CD14-positive monocyte (primary cell): ENCODE measurements at regions not wholly inside any gene's neighbourhood (a gene's known extent, or its start where the extent isn't known, plus 50 kb on each side); places are given as distances from the start of the nearest gene placed in this dataset.

Experiments used
- DNase-seq, 3 donors: peaks; one replicate each; pipeline ENCODE4 v3.0.0-alpha.2; 2011 to 2022
- H2AFZ ChIP-seq: 2 replicates; pipeline ENCODE4 v1.6.0; 2012; ENCODE audit warnings: mild to moderate bottlenecking, low read depth, low read length, inconsistent platforms; ENCODE audit not compliant: insufficient read depth, poor library complexity, severe bottlenecking
- H3K27ac ChIP-seq, 2 donors: 1 replicate in 1 of 2; 2 replicates in 1 of 2; pipeline ENCODE4 v1.5.1; 2012 to 2013; ENCODE audit warnings: low read length in 2 of 2, control low read depth in 1 of 2, inconsistent platforms in 1 of 2, low read depth in 1 of 2, mild to moderate bottlenecking in 1 of 2
- H3K27me3 ChIP-seq, 2 donors: one replicate each; pipeline versions ENCODE4 v1.6.0 to v1.6.1; 2011 to 2013; ENCODE audit warnings: low read length in 2 of 2; ENCODE audit not compliant: control insufficient read depth in 2 of 2, insufficient read depth in 2 of 2
- H3K36me3 ChIP-seq, 2 donors: replicated peaks in 1 of 2; 1 replicate in 1 of 2; 2 replicates in 1 of 2; pipeline versions ENCODE4 v1.5.1 to v1.6.1; 2012 to 2013; ENCODE audit warnings: low read length in 2 of 2, control low read depth in 1 of 2, inconsistent platforms in 1 of 2, mild to moderate bottlenecking in 1 of 2; ENCODE audit not compliant: insufficient read depth in 2 of 2, control insufficient read depth in 1 of 2
- H3K4me1 ChIP-seq, 2 donors: 1 replicate in 1 of 2; 2 replicates in 1 of 2; pipeline versions ENCODE4 v1.5.1 to v1.6.1; 2012 to 2013; ENCODE audit warnings: low read length in 2 of 2, control low read depth in 1 of 2, inconsistent platforms in 1 of 2, mild to moderate bottlenecking in 1 of 2, moderate library complexity in 1 of 2; ENCODE audit not compliant: insufficient read depth in 2 of 2, control insufficient read depth in 1 of 2
- H3K4me2 ChIP-seq: replicated peaks from 2 replicates; pipeline ENCODE3; 2012; ENCODE audit warnings: low read length, moderate library complexity, mild to moderate bottlenecking; ENCODE audit not compliant: poor library complexity, severe bottlenecking; ENCODE audit errors: extremely low read depth
- H3K4me3 ChIP-seq, 3 experiments: fragments of 200-600 bp in 1 of 3; sonication (generic) in 1 of 3; replicated peaks in 1 of 3; 1 replicate in 2 of 3; 2 replicates in 1 of 3; pipeline ENCODE4 v1.5.1; 2011 to 2013; ENCODE audit warnings: low read length in 3 of 3, mild to moderate bottlenecking in 3 of 3, control low read depth in 2 of 3, low read depth in 2 of 3, inconsistent platforms in 1 of 3, moderate library complexity in 1 of 3
- H3K79me2 ChIP-seq: 2 replicates; pipeline ENCODE4 v1.6.0; 2012; ENCODE audit warnings: mild to moderate bottlenecking, control low read depth, inconsistent platforms, low read length, moderate library complexity; ENCODE audit not compliant: insufficient read depth
- H3K9ac ChIP-seq: 2 replicates; pipeline ENCODE4 v1.6.0; 2017; ENCODE audit warnings: low read length, mild to moderate bottlenecking; ENCODE audit not compliant: insufficient read depth, poor library complexity, severe bottlenecking
- H3K9me3 ChIP-seq, 2 donors: replicated peaks in 1 of 2; 1 replicate in 1 of 2; 2 replicates in 1 of 2; pipeline versions ENCODE4 v1.5.1 to v1.6.1; 2012 to 2013; ENCODE audit warnings: low read length in 2 of 2, control low read depth in 1 of 2; ENCODE audit not compliant: control insufficient read depth in 1 of 2, insufficient read depth in 1 of 2
- H4K20me1 ChIP-seq: 2 replicates; pipeline ENCODE4 v1.6.0; 2012; ENCODE audit warnings: mild to moderate bottlenecking, low read length, control low read depth, moderate library complexity; ENCODE audit not compliant: insufficient read depth
- H3K27ac Mint-ChIP-seq, 7 donors: one replicate each; pipeline ENCODE4 v1.8.0; 2020; ENCODE audit warnings: mild to moderate bottlenecking in 7 of 7, mixed read lengths in 7 of 7, moderate library complexity in 6 of 7, inconsistent platforms in 2 of 7
- H3K27me3 Mint-ChIP-seq, 3 donors: one replicate each; pipeline ENCODE4 v1.8.0; 2021 to 2022; ENCODE audit warnings: low read depth in 3 of 3, mild to moderate bottlenecking in 3 of 3, mixed read lengths in 3 of 3, moderate library complexity in 3 of 3, inconsistent platforms in 1 of 3
- H3K36me3 Mint-ChIP-seq, 2 donors: one replicate each; pipeline ENCODE4 v1.8.0; 2020; ENCODE audit warnings: mixed read lengths in 2 of 2, inconsistent platforms in 1 of 2, mild to moderate bottlenecking in 1 of 2
- H3K4me1 Mint-ChIP-seq: one replicate; pipeline ENCODE4 v1.8.0; 2020; ENCODE audit warnings: mild to moderate bottlenecking, mixed read lengths
- H3K4me3 Mint-ChIP-seq, 2 donors: one replicate each; pipeline ENCODE4 v1.8.0; 2020; ENCODE audit warnings: mild to moderate bottlenecking in 2 of 2, mixed read lengths in 2 of 2, moderate library complexity in 1 of 2
- H3K9me3 Mint-ChIP-seq, 7 donors: one replicate each; pipeline ENCODE4 v1.8.0; 2020 to 2022; ENCODE audit warnings: mixed read lengths in 7 of 7, mild to moderate bottlenecking in 6 of 7, moderate library complexity in 6 of 7, inconsistent platforms in 2 of 7
- WGBS: methylation state at CpG from one replicate; pipeline ENCODE4 v1.1.5; 2013; ENCODE audit warnings: missing lambda C conversion rate; ENCODE audit not compliant: insufficient coverage; 5-methylcytosine and 5-hydroxymethylcytosine counted together
- intact Hi-C, 2 donors: fragments of 100-400 bp; cut with micrococcal nuclease; formaldehyde crosslinking; loops; one replicate each; pipeline versions ENCODE4 v1.15.0 to v1.15.1; 2023
- TF ChIP-seq, protein P1 (sequence below): fragments of 200-600 bp; IDR thresholded peaks from one replicate; pipeline ENCODE4 v1.8.0; 2022; ENCODE audit warnings: antibody characterized with exemption, mild to moderate bottlenecking

GRCh38 chr12:132413931-132414588 is 75.9 kb upstream of the FBRSL1 start:
- Histone ChIP-seq H3K4me2 (no peak overlapping the region), H3K4me1 (peaks cover 6 to 10% of the 10 kb centered on the region in 2 donors), H3K27me3 (peaks cover 0 to 6% of the 10 kb centered on the region in 2 donors), H3K4me3 (no peak overlapping the region), H3K9me3 (no peaks in the 10 kb centered on the region), H3K9ac (no peak overlapping the region), H2AFZ (no peak overlapping the region), H3K27ac (no peak overlapping the region), H3K79me2 (no peaks in the 10 kb centered on the region), H3K36me3 (no peaks in the 10 kb centered on the region), H4K20me1 (no peaks in the 10 kb centered on the region)
- DNase-seq: no peak
- Mint-ChIP-seq H3K27me3 (peaks cover 3 to 20% (median 6%) of the 10 kb centered on the region in 3 donors), H3K4me1 (no peaks in the 10 kb centered on the region), H3K9me3 (peaks cover 0 to 2% (median 0%) of the 10 kb centered on the region in 7 donors), H3K4me3 (no peak overlapping the region), H3K27ac (no peak overlapping the region), H3K36me3 (no peaks in the 10 kb centered on the region)
- 42% methylated on average over 27 of the region's 36 CpGs for WGBS
- intact Hi-C loops: no loop called here
- TF ChIP-seq, protein P1, sequence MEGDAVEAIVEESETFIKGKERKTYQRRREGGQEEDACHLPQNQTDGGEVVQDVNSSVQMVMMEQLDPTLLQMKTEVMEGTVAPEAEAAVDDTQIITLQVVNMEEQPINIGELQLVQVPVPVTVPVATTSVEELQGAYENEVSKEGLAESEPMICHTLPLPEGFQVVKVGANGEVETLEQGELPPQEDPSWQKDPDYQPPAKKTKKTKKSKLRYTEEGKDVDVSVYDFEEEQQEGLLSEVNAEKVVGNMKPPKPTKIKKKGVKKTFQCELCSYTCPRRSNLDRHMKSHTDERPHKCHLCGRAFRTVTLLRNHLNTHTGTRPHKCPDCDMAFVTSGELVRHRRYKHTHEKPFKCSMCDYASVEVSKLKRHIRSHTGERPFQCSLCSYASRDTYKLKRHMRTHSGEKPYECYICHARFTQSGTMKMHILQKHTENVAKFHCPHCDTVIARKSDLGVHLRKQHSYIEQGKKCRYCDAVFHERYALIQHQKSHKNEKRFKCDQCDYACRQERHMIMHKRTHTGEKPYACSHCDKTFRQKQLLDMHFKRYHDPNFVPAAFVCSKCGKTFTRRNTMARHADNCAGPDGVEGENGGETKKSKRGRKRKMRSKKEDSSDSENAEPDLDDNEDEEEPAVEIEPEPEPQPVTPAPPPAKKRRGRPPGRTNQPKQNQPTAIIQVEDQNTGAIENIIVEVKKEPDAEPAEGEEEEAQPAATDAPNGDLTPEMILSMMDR: no peak

GRCh38 chr12:132411457-132411856 is 78.5 kb upstream of the FBRSL1 start:
- peaks cover 0 to 3% (median 0%) of the 10 kb centered on the region in 7 donors for H3K9me3 Mint-ChIP-seq
- peaks cover 0 to 10% (median 4%) of the 10 kb centered on the region in 3 donors for H3K27me3 Mint-ChIP-seq
- H3K4me1 Mint-ChIP-seq: no peaks in the 10 kb centered on the region
- no peaks in the 10 kb centered on the region for H3K9me3 ChIP-seq
- no peaks in the 10 kb centered on the region for H3K36me3 Mint-ChIP-seq
- DNase-seq: no peak
- 86% methylated on average over 1 of the region's 7 CpGs for WGBS
- H4K20me1 ChIP-seq: no peaks in the 10 kb centered on the region
- peaks cover 6 to 10% of the 10 kb centered on the region in 2 donors for H3K4me1 ChIP-seq
- no peaks in the 10 kb centered on the region for H3K36me3 ChIP-seq
- TF ChIP-seq, protein P1: no peak
- no peak overlapping the region for H3K9ac ChIP-seq
- H3K27ac Mint-ChIP-seq: peak overlapping the region in 1 of 7 donors; percentile 6
- intact Hi-C loops: no loop called here
- no peak overlapping the region for H3K27ac ChIP-seq
- H3K4me3 ChIP-seq: no peak overlapping the region
- no peaks in the 10 kb centered on the region for H3K79me2 ChIP-seq
- H2AFZ ChIP-seq: no peak overlapping the region
- peaks cover 0 to 3% of the 10 kb centered on the region in 2 donors for H3K27me3 ChIP-seq
- H3K4me3 Mint-ChIP-seq: no peak overlapping the region
- no peak overlapping the region for H3K4me2 ChIP-seq
